ENCODE measurements at regions not wholly inside any gene's neighbourhood (a gene's known extent, or its start where the extent isn't known, plus 50 kb on each side); places are given as distances from the start of the nearest gene placed in this dataset.

- H3K4me3 ChIP-seq (ENCODE audit: low read depth, low read length) = no peak overlapping the region
- no peak for TF ChIP-seq CTCF (conservative IDR thresholded peaks at IDR 0.05; ENCODE audit: low read depth, low read length)
- DNase-seq (ENCODE audit: low read depth) = no peak
Measured at GRCh38 chr4:165610679-165611437, 232.1 kb downstream of the CPE start.

- no peak overlapping the region for H3K4me3 ChIP-seq (ENCODE audit: low read depth, low read length)
- DNase-seq (ENCODE audit: low read depth) = no peak
- TF ChIP-seq CTCF (conservative IDR thresholded peaks at IDR 0.05; ENCODE audit: low read depth, low read length) = no peak
Measured at GRCh38 chr4:165612936-165613335, 234.1 kb downstream of the CPE start.

GRCh38 chr4:165613581-165613980 is 234.8 kb downstream of the CPE start:
- no peak for DNase-seq (ENCODE audit: low read depth)
- TF ChIP-seq CTCF (conservative IDR thresholded peaks at IDR 0.05; ENCODE audit: low read depth, low read length) = no peak
- no peak overlapping the region for H3K4me3 ChIP-seq (ENCODE audit: low read depth, low read length)

- DNase-seq (ENCODE audit: low read depth) = no peak
- H3K4me3 ChIP-seq (ENCODE audit: low read depth, low read length) = no peak overlapping the region
- no peak for TF ChIP-seq CTCF (conservative IDR thresholded peaks at IDR 0.05; ENCODE audit: low read depth, low read length)
Measured at GRCh38 chr4:165620913-165621312, 242.1 kb downstream of the CPE start.

GRCh38 chr4:165621983-165622382 is 243.2 kb downstream of the CPE start:
- no peak for TF ChIP-seq CTCF (conservative IDR thresholded peaks at IDR 0.05; ENCODE audit: low read depth, low read length)
- no peak overlapping the region for H3K4me3 ChIP-seq (ENCODE audit: low read depth, low read length)
- DNase-seq (ENCODE audit: low read depth) = no peak

- TF ChIP-seq CTCF (conservative IDR thresholded peaks at IDR 0.05; ENCODE audit: low read depth, low read length) = no peak
- no peak for DNase-seq (ENCODE audit: low read depth)
- no peak overlapping the region for H3K4me3 ChIP-seq (ENCODE audit: low read depth, low read length)
Measured at GRCh38 chr4:165625281-165625680, 246.5 kb downstream of the CPE start.

- TF ChIP-seq CTCF (conservative IDR thresholded peaks at IDR 0.05; ENCODE audit: low read depth, low read length) = no peak
- DNase-seq (ENCODE audit: low read depth) = no peak
Measured at GRCh38 chr4:165626316-165626715, 246.7 kb upstream of the TLL1 start.

More at GRCh38 chr4:165626316-165626715, 246.7 kb upstream of the TLL1 start:
- H3K4me3 ChIP-seq (ENCODE audit: low read depth, low read length) = no peak overlapping the region
